GM18868 (cell line): ENCODE measurements at regions not wholly inside any gene's neighbourhood (a gene's known extent, or its start where the extent isn't known, plus 50 kb on each side); places are given as distances from the start of the nearest gene placed in this dataset.

Experiments
- ATAC-seq: cut with Tn5 transposase; IDR thresholded peaks from one replicate; pipeline ENCODE4 v1.9.1; 2021; ENCODE audit warnings: mild to moderate bottlenecking, moderate library complexity; ENCODE audit not compliant: unreplicated experiment

DNA sequence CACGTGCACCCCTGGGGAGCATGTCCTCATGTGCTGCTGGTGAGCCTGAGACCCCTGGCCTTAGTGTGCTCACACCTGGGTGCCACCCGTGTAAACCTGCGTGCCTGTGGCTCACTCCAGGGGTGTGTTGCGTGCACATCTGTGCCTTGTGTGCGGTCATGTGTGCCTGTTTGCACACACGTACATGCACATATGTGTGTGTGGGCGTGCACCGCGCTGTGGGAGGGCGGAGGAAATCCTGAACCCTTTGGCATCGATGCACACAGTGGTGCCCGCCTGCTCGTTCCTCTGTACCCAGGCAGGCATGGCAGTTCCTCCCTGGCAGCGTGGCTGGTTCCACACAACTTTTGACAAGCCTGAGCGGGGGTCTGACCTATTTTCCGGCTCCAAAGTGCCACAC, 1181.9 kb downstream of the BRD1 start:
- no peak for ATAC-seq

DNA sequence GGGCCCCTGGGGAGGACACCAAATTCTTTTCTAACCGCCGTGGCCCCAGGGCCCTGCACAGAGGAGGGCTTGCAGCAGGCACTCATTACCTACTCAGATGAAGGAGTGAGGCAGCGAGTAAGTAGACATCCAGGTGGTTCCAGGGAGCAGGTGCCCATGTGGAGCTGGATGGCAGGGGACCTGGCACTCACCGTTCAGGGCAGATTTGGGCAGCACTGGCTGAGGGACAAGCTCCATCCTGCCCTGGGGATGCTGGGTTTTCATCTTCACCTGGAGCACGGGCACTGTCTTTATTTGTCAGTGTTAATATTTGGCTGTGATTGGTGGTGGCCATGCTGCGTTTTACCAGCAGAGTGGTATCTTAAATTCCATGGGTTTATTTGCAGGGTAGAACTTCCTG, 1182.7 kb downstream of the BRD1 start:
- no peak for ATAC-seq

DNA sequence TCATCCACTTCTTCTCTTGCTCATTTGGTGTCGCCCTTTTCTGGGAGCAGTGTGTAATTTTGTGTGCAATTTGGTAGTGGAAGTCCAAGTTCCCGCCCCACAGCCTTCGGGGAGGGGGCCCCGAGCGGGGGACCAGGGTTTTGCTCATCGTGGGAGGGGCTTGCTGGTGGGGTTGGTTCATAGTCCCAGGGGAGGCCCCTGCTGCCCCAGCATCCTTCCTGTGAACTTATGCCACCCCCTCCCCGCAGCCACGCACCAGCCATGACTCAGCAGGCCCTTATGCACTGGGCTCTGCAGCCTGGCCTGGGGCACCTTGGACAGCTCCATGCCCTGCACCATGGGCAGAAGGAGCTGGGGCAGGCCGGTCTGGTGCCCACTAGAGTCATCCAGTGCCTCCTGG, 1183.6 kb downstream of the BRD1 start:
- ATAC-seq, result no peak

DNA sequence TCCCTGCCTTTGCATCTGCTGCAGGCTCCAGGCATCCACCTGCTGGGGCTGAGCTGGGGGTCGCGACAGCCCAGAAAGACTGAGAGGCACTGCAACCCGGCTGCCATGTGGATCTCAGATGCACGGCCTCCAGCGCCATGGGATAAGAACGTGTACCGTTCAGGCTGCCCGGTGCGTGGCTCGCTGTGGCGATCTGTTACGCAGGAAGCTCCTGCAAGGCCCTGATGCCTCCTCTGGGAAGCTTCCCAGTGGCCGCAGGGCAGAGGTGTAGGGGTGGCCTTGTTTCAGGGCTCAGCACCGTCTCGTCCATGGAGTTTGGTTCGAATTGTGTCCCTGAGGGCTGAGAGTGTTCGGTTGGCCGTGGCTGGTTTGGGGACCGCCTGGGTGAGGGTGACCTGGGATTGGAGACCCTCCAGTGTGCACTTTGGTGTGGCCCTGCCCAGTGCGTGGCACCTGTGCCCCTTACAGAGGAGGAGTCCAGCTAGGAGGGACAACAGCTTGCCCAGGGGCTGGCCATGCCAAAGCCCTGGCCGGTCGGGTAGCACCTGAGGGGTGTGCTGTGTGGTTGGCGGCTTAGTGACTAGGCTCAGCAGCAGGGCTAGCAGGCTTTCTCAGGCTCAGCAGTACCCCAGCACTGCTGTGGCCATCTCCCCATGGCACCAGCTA, 1184.5 kb downstream of the BRD1 start:
- no peak for ATAC-seq

DNA sequence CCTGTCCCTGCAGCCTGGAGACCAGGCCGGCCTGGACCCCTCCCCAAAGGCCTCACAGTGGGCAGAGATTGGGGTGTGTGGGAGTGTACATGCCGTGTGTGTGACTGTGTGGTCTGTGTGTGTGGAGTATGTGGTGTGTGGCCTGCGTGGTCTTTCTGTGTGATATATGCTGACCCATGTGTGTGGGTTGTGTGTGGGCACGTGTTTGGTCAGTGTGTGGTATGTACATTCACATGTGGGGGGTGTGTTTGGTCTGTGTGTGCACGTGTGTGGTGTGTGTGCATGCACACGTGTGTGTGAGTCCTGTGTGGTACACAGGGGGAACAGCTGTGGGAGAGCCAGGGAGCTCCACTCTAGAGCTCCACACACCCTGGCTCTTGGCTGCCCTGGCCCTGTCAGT, 1185.1 kb downstream of the BRD1 start:
- no peak for ATAC-seq

DNA sequence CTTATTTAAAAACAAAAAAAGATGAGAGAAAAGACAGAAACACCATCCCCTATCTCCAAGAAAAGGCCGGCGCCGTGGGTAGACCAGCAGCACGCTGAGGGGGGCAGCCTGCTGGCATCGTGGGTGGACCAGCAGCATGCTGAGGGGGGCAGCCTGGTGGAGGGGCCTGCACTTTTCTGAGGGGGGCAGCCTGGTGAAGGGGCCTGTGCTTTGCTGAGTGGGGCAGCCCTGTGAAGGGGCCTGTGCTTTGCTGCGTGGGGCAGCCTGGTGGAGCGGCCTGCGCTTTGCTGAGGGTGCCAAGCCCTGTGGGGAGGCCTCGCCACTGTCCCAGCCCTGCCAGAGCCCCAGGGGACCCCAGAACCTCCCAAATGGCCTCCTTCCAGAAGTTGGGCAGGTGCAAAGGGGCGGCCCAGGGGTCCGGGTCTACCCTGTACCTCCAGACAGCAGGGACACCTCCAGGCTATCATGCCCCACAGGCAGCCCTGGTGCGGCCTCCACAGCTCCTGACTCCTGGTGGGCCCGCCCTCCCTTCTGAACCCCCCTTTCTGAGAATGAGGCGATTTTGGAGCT, 1185.7 kb downstream of the BRD1 start:
- no peak for ATAC-seq

DNA sequence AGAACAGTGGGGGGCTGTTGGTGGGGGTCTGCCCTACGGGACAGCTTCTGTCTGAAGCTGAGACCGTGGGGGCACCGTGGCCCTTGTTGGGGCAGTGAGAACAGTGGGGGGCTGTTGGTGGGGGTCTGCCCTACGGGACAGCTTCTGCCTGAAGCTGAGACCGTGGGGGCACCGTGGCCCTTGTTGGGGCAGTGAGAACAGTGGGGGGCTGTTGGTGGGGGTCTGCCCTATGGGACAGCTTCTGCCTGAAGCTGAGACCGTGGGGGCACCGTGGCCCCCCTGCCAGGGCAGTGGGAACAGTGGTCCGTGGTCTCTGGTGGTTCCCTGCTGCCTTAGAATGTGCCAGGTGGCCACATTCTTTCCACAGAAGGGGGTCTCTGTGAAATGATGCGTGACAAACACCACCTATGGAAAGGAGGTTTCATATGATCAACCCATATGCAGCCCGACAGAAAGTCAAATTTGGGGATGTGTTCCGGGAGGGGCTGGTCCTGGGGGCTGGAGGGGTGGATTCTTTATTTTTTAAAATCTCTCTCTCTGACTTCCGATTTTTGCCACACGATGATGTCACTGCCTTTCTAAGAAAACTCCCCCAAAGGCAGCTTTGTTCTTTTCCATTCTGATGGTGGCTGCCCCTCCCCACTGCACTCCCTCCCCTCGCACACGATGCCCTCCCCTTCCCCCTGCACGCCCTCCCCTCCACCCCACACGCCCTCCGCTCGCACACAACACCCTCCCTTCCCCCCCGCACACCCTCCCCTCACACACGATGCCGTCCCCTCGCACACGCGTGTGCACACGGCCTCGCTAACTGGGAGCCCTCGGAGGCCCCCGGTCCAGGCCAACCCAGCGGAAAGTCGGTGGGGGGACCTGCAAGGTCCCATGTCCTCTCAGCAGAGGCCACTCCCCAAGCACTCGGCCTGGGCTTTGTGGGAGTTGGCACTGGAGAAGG, 1186.5 kb downstream of the BRD1 start:
- no peak for ATAC-seq

DNA sequence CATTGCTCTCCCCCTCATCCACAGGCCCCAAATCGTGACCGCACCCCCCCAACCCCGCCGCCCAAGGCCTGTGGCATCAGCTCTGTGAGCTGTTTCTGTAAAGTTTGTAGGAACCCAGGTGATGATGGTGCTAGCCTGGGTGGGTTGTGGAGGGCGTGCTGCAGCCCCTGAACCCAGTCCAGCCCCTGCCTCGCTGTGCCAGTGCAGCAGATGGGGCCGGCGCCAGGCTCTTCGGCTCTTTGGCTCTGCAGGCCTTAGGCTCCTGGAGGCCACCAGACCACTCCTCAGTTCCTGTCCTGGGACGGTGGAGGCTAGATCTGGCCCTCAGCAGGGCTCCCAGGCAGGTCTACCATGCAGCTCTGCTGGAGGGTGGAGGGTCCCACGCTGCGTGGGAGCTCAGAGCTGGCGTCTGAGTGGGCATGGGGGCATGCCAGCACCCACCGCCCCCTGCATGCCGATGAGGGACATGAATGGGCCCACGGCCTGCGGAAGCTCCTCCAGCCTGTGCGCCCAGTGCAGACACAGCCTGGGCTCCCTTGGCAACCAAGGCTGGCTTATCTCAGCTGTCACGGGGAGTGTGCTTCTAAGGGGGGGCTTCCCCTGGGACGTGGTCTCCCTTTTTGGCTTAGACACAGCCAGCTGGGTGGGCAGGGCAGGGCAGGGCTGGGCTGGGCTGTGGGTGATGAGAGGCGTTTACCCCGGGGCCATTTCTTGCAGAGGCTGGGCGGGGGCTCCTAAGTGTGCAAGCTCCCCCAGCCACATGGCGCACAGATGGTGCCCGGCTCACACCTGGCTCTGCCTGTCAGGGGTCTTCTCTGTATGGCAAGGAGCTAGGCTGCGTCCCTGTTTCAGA, 1187.6 kb downstream of the BRD1 start:
- no peak for ATAC-seq

DNA sequence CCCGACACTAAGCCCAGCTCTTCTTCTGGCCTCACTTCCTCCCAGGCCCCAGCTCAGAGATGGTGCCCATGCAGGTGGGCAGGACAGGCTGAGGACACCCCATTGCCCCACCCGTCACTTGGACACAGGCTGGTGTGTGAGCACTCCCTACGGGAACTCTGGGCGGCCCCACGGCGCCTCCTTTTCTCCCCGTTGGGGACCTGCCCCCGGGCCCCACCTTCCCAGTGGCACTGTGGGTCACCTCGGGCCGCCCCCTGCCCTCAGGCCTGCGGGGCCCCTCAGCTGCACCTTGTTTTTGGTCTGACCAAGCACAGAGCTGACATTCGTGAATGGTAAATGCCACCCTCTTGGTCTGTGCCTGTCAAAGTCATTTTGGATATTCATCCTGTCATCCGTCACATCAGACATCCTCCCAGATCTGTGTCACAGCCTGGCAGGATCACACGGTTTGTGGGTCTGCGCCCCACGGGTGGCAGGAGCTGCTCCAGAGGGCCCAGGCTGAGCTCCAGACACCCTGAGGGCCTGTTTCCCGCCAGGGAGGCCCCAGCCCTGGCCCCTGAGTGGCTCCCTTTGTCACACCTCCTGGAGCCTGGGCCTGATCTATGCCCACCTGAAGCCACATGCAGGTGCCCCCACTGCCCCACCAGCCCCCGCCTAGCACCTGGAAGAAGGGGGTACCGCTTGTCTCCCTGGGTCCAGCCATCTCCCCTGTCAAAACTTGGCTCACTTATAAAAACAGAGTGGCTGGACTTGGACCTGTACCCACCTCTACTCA, 1188.5 kb downstream of the BRD1 start:
- no peak for ATAC-seq

DNA sequence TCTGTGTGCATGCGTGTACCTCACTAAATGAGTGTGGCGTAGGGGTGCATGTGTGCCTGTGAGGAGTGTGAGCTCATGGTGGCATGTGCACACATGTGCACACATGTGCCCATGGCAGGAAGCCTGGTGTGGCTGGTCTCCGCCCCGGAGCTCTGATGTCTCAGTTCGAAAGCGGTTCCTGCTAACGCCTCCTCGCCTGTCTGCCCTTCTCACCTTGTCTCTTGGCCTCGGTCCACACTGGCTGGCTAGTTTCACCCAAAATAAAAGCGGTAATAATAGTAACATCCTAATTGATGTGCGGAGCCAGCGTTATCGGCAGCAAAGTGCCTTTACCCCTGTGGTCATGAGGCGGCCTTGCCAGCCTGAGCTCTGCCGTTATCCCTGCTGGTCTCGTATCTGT, 1190.4 kb downstream of the BRD1 start:
- ATAC-seq, result no peak

DNA sequence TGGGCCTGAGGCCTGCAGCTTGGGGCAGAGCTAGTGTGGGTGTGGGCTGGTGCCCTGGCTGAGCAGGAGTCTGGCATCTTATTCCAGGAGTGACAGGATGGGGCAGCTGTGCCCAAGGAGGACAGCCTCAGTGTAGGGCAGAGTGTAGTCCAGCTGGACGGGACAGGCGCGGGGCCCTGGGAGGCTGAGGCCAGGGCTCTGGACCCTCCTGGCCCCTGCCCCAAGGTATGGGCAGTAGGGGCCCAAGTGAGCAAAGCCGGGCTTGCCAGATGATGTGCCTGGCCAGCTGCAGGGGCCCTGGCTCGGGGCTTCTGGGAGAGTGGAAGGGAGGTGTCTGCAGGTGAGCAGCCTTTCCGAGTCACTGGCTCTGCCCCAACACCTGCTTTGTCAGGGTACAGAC, 1190.9 kb downstream of the BRD1 start:
- no peak for ATAC-seq

DNA sequence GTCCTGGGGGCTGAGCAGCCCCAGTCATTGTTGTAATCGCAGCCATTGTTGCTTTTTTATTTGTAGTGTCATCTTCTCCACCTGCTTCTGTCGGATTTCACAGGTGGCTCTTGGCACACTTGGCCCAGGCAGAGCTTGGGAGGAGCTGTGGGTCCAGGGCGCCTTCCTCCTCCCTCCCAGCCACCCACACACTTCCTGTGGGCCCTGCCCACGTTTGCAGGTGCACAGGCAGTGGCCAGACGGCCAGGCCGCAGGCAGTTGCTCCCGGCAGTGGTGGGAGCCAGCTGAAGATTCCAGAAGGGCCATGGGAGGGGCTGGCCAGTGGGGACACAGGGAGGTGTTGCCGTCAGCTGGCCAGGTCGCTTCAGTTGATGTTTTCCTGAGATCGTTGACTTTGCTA, 1191.9 kb downstream of the BRD1 start:
- ATAC-seq, result no peak

DNA sequence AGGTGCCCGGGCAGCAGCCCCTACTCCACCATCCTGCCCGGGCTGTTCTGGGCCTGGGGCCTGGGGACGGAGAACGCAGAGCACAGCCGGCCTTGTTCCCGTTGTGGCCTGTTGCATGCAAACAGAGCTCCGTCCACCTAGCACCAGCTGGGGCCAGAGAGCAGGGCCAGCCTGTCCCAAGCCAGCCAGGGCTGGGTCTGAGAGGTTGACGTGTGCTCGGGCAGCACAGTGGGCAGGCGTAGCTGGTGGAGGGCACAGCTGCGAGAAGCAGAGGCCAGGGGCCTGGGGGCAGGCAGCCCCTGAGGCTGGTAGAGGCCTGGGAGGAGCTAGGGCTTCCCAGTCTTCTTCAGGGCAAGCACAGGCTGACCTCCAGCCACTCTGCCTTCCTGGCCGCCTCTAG, 1192.6 kb downstream of the BRD1 start:
- ATAC-seq, result no peak

DNA sequence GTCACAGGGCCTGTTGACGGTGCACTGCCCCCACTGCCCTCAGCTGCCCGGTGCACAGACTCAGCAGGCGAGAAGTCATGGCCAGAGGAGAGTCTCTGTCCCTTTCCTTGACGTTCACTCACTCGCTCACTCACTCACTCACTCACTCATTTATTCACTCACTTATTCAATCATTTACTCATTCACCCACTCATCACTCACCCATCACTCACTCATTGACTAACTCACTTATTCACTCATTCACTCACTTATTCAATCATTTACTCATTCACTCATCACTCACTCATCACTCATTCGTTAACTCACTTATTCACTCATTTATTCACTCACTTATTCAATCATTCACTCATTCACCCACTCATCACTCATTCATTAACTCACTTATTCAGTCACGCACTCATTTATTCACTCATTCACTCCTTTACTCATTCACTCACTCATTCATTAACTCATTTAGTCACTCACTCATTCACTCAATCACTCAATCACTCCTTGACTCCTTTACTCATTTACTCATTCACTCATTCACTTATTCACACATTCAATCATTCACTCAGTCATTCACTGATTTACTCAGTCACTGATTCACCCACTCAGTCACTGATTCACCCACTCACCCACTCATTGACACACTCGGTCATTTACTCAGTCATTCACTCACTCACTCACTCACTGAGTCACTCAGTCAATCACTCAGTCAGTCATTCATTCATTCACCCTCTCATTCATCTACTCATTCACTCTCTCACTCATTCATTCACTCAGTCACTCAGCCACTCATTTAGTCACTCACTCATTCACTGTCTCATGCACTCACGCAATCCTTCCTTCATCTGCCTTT, 1193.5 kb downstream of the BRD1 start:
- ATAC-seq, result no peak

DNA sequence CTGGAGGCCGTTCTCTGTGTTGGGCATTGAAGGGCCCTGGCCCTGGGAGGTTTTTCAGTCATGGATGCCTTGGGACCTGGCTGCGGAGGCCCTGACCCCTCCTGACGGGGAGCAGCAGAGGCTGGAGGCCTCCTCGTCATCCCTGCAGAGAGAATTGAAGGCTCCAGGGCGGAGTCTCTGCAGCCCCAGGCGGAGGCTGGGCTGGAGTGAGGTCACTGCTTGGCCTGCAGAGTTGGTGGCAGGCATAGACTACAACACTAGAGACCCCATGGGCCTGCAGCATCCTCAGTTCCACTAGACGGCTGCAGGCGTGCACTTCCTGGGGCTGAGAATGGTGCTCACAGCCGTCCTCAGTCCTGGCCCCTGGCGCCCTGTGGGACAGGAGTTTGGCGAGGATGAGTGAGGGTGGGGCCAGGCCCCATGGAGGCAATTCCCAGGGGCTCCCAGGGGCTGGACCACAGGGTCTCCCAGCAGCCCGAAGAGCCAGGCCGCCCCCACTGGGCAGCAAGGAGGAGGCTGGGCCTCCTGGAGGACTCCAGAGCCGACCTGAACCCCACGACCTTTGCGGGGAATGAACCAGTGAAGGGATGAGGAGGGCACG, 1194.9 kb downstream of the BRD1 start:
- no peak for ATAC-seq

DNA sequence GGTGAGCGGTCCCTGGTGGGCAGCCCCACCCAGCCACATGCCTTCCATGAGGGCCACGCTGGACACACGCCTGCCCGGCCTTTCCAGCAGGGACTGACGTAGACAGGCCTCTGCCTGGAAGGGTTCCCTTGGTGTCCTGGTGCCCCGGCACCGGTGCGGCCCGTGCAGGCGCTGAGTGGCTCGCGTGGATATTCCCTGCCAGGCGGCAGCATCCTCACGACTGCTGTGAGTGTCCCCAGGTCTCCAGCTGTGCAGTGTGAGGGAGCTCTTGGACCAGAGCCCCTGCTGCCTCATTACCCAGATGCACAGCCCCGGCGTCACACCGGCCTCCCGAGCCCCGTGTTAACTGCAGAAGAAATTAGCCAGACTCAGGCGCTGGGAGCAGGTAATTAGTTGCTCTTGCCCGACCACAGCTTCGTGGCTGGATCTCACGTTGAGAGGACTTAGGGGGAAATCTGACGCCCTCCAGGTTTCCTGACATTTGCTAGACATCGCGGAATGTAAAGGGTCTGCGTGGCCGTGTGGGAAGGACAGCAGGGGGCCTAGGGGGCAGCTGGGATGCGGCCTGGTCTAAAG, 1196.3 kb downstream of the BRD1 start:
- no peak for ATAC-seq

DNA sequence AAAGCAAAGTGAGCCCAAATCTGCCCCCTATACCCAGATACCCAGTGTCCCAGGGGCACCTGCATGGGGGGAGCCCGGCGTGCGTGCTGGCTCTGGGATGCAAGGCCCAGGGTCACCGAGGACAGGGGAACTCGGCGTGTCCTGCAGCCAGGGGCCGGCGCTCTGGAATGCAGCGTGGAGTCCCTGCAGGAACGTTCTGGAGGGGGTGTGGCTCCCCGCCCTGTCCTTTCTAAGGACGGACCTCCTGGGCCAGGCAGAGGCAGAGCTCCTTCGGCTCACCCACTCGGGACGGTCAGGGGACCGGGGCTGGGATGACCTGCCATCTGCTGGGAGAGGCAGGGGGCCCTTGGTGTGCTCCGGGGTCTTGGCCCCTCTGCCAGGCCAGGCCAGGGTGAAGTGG, 1196.8 kb downstream of the BRD1 start:
- no peak for ATAC-seq

DNA sequence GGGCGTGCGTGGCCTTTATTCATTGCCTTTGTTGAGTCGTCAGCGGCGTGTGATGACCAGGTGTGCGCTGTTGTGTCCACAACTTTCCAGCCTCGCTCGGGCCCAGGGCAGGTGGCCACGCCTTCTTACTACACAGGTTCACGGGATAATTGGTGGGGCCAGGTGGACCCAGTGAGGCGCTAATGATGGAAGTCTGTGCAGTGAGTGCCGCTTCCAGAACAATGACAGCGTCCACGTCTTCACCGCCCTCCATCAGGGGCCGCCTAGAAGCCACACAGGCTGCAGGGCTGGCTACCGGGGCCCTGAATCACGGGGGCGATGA, 1197.3 kb downstream of the BRD1 start:
- no peak for ATAC-seq
